HCT116 (cell line): ENCODE measurements at regions not wholly inside any gene's neighbourhood (a gene's known extent, or its start where the extent isn't known, plus 50 kb on each side); places are given as distances from the start of the nearest gene placed in this dataset.

Experiments used
- CBX3 ChIP-seq: IDR thresholded peaks from 2 replicates; pipeline ENCODE4 v1.6.1; 2012; ENCODE audit warnings: low read depth
- CTCF ChIP-seq, 3 experiments: fragments of 200-600 bp in 1 of 3; sonication (generic) in 1 of 3; IDR thresholded peaks in 2 of 3; conservative IDR thresholded peaks in 1 of 3; 2 replicates each; pipeline ENCODE4 v1.5.1; 2012 to 2017; ENCODE audit warnings: low read depth in 2 of 3, low read length in 2 of 3, antibody characterized with exemption in 1 of 3, borderline replicate concordance in 1 of 3, control low read depth in 1 of 3, mild to moderate bottlenecking in 1 of 3, mixed read lengths in 1 of 3, mixed run types in 1 of 3, moderate library complexity in 1 of 3; ENCODE audit not compliant: insufficient read depth in 1 of 3
- EZH2 ChIP-seq: fragments of 200-600 bp; sonication (generic); IDR thresholded peaks from 2 replicates; pipeline ENCODE4 v1.6.1; 2017; ENCODE audit warnings: antibody characterized with exemption, mixed run types
- EZH2phosphoT487 ChIP-seq: fragments of 200-600 bp; IDR thresholded peaks from 2 replicates; pipeline ENCODE4 v1.6.1; 2018; ENCODE audit warnings: antibody characterized with exemption, borderline replicate concordance
- JUND ChIP-seq: IDR thresholded peaks from 2 replicates; pipeline ENCODE4 v1.6.1; 2012
- MAX ChIP-seq: IDR thresholded peaks from 2 replicates; pipeline ENCODE4 v1.6.1; 2012
- POLR2A ChIP-seq: IDR thresholded peaks from 2 replicates; pipeline ENCODE4 v1.7.0; 2011; ENCODE audit warnings: borderline replicate concordance; ENCODE audit not compliant: insufficient read depth, insufficient read length; ENCODE audit errors: extremely low read depth
- POLR2AphosphoS5 ChIP-seq: IDR thresholded peaks from 2 replicates; pipeline ENCODE4 v1.6.1; 2011; ENCODE audit warnings: mild to moderate bottlenecking, low read depth, low read length, moderate library complexity
- REST ChIP-seq: IDR thresholded peaks from 2 replicates; pipeline ENCODE4 v1.6.1; 2012; ENCODE audit warnings: low read depth
- SP1 ChIP-seq: IDR thresholded peaks from 2 replicates; pipeline ENCODE4 v1.6.1; 2012; ENCODE audit warnings: low read depth
- SRF ChIP-seq: IDR thresholded peaks from 2 replicates; pipeline ENCODE4 v1.6.1; 2012; ENCODE audit warnings: low read depth
- ZFX ChIP-seq: fragments of 450-650 bp; IDR thresholded peaks from 2 replicates; pipeline ENCODE4 v1.6.1; 2017
- ZNF274 ChIP-seq: fragments of 200-500 bp; sonication (Bioruptor generic); IDR thresholded peaks from 2 replicates; pipeline ENCODE4 v1.6.1; 2014; ENCODE audit warnings: mild to moderate bottlenecking, low read depth, low read length, inconsistent platforms

DNA sequence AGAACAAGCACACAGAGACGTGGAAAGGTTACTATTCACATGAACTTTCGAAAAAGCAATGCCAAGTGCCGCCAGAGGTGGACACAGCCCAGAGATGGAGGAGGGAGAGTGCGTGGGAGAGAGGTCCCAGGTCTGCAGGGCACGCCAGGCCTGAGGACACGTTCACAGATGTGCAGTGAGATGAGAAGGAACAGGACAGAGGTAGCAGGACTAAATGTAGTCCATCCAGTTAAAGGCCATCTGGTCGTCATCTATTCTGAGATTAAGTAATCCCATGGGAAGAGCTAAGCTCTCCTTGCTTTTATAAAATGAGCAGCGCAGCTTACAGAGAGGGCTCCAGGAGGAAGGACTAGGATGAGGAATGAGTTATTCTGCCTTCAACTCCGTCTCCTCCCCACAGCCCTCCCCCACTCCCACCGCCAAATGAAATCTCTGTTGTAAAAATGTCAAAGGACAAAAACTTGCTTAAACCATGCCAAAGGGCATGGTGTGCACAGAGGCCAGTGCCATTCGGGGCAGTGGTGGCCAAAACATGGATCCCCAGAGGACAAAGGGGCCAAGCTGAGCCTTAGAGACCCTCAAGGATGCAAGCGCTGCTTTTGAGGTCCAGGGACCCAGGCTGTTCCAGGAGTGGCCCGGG lies 85.4 kb upstream of the SLC25A33 start:
- no peak for TF ChIP-seq POLR2A
- TF ChIP-seq CTCF (IDR thresholded peaks at IDR 0.05 in 2 of 3, conservative IDR thresholded peaks at IDR 0.05 in 1 of 3; ENCODE audit: borderline replicate concordance in 1 of 3, insufficient read depth in 1 of 3, low read depth in 2 of 3, low read length in 2 of 3), result no peak
- TF ChIP-seq ZNF274, result no peak
- TF ChIP-seq CBX3, result no peak
- TF ChIP-seq EZH2phosphoT487, result no peak
- TF ChIP-seq POLR2AphosphoS5, result no peak
- no peak for TF ChIP-seq EZH2
- TF ChIP-seq JUND, result no peak
- TF ChIP-seq REST, result no peak
- TF ChIP-seq MAX, result no peak
- TF ChIP-seq ZFX, result no peak
- TF ChIP-seq SRF, result no peak
- TF ChIP-seq SP1, result no peak
